GM12865 (cell line): ENCODE measurements at regions not wholly inside any gene's neighbourhood (a gene's known extent, or its start where the extent isn't known, plus 50 kb on each side); places are given as distances from the start of the nearest gene placed in this dataset.

ENCODE experiments used
- DNase-seq: peaks from one replicate; pipeline ENCODE4 v3.0.0; 2010; ENCODE audit warnings: low read depth
- H3K4me3 ChIP-seq: 2 replicates; pipeline ENCODE4 v1.5.1; 2011; ENCODE audit warnings: mild to moderate bottlenecking, low read depth, low read length, control low read depth
- CTCF ChIP-seq: IDR thresholded peaks from 2 replicates; pipeline ENCODE4 v1.5.1; 2011; ENCODE audit warnings: low read length, control low read depth, low read depth, inconsistent platforms; ENCODE audit not compliant: insufficient read depth; ENCODE audit errors: missing control alignments

GRCh38 chr16:62216837-62217236 is 180.6 kb upstream of the CDH8 start:
- H3K4me3 ChIP-seq = no peak overlapping the region
- no peak for DNase-seq
- TF ChIP-seq CTCF = no peak

GRCh38 chr16:62213763-62214162 is 177.5 kb upstream of the CDH8 start:
- peak; percentile 15 for DNase-seq
- no peak overlapping the region for H3K4me3 ChIP-seq
- TF ChIP-seq CTCF = peak; percentile 27

- H3K4me3 ChIP-seq = no peak overlapping the region
- no peak for DNase-seq
- TF ChIP-seq CTCF = no peak
These were observed 172.7 kb upstream of the CDH8 start for GRCh38 chr16:62208934-62209333.

GRCh38 chr16:62205459-62205858 is 169.2 kb upstream of the CDH8 start:
- no peak for DNase-seq
- no peak overlapping the region for H3K4me3 ChIP-seq
- TF ChIP-seq CTCF = no peak

GRCh38 chr16:62201911-62202310 is 165.7 kb upstream of the CDH8 start:
- DNase-seq = peak; percentile 1

GRCh38 chr16:62194828-62195227 is 158.6 kb upstream of the CDH8 start:
- TF ChIP-seq CTCF = no peak

More at GRCh38 chr16:62201911-62202310, 165.7 kb upstream of the CDH8 start:
- no peak overlapping the region for H3K4me3 ChIP-seq
- no peak for TF ChIP-seq CTCF

GRCh38 chr16:62190426-62190825 is 154.2 kb upstream of the CDH8 start:
- DNase-seq = peak; percentile 15
- TF ChIP-seq CTCF = peak; percentile 44

More at GRCh38 chr16:62194828-62195227, 158.6 kb upstream of the CDH8 start:
- peak; percentile 1 for DNase-seq
- H3K4me3 ChIP-seq = no peak overlapping the region

More at GRCh38 chr16:62190426-62190825, 154.2 kb upstream of the CDH8 start:
- no peak overlapping the region for H3K4me3 ChIP-seq
